ENCODE measurements at regions not wholly inside any gene's neighbourhood (a gene's known extent, or its start where the extent isn't known, plus 50 kb on each side); places are given as distances from the start of the nearest gene placed in this dataset.
"Not testable (repeated sequence)": the region's sequence is repeated elsewhere in the genome, so short reads cannot be mapped to it uniquely, and the experiment has no call there.

DNA sequence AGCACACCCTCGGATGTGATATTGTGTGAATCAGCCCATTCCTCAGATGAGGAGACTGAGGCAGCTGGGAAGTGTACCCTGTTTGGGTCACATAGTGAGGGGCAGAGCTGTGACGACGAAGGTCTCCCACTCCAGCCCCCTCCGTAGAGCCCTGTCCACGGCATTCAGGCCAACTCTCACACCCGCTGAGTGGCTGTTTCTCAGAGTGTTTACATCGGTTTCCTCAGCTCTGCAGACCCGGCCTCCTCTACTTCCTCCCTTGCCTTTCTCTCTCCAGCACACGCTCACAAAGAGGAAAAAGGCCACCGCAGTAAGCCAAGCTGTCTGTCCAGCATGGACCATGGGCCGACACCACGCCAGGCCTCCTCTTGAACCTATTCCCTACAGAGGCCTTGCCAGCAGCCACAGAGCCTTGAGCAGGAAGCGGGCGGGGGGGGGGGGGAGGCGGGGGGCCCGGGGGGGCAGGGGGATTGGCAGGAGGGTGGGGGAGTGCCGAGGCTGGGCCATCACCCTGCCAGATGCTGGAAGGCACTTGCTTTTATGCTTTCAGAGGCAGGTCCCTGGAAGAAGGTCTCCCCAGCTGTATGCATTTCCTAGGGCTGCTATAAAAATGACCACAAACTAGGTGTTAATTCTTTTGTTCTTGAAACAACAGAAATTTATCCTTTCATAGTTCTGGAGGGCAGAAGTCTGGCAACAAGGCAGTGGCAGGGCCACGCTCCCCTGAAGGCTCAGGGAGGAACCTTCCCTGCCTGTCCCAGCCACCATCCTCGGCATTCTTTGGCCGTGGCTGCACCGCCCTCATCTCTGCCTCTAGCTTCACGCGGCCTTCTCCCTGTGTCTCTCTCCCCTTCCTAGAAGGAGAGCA is 178.4 kb downstream of the PSMG1 start:
- DNase-seq (ENCODE audit: low read depth in 2 of 2, low spot score in 1 of 2) = no peak

DNA sequence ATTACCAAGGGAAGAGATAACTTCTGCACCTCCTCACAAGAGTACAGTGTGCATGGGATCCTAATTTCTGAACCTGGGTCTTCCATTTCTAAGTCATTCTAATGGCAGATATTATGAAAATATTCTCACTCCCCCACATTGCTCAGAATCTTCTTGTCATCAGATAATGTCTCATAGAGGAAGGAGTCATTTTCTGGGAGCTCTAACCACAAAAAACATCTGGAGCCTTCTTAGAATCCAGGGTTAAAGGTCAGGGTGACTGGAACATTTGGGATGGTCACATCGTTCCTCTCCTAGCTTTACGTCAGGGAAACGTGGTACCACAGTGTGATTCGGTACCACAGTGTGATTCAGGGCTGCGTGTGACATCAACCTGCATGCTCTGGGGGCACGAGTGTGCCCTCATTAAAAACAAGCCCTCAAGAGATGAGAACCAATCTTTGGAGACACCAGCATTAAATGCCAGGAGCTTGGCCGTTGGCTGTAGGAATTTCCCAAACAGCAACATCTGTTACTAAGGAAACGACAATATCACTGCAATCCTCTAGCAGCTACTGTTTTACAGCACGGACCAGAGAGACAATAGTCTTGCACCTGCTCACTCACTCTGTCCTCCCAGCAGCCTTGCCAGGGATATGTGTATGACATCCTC is 179.1 kb downstream of the PSMG1 start:
- no peak for DNase-seq (ENCODE audit: low read depth in 2 of 2, low spot score in 1 of 2)

DNA sequence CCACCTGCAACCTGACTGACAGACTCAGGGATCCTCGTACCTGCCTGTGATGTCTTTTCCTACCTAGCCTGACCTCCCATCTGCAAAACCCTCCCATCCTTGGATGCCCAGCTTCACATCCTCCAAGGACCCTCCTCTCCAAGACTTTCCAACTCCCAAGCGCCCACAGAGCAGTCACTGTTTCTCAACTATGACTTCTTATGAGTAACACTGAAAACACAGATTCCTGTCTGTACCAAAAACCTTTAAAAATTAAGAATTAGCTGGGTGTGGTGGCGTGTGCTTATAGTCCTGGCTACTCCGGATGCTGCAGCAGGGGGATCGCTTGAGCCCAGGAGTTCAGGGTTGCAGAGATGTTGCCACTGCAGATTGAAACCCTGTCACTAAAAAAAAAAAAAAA is 181.9 kb downstream of the PSMG1 start:
- DNase-seq (ENCODE audit: low read depth in 2 of 2, low spot score in 1 of 2) = no peak

DNA sequence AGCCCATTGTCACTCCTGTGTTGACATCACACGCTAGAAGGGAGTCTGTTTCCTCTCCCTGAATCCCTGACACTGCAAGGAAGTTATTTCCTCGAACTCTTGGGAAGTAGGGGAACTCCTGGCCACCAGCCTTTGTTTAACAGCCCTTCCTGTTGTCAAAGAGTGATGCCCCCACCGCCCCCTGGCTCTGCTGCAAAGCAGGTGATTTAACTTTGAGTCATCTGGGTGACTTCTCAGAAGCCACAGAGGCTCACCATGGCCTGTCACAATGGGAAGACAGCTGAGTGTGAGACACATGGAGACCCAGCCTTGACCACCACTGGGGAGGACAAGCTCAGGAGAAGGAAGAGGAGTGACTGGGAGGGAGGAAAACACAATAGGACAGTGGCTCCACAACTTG is 182.8 kb downstream of the PSMG1 start:
- no peak for DNase-seq (ENCODE audit: low read depth in 2 of 2, low spot score in 1 of 2)

DNA sequence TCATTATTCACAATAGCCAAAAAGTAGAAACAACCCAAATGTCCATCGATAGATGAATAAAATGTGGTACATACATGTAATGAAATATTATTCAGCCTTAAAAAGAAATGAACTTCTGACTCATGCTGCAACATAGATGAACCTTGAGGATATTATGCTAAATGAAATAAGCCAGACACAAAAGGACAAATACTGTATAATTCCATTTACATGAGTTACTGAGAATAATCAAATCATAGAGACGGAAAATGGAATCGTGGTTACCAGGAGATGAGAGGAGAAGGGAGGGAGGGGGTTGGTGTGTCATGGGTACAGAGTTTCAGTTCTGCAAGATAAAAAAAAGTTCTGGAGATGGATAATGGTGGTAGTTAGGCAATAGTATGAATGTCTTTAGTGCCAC is 184.1 kb downstream of the PSMG1 start:
- no peak for DNase-seq (ENCODE audit: low read depth in 2 of 2, low spot score in 1 of 2)

DNA sequence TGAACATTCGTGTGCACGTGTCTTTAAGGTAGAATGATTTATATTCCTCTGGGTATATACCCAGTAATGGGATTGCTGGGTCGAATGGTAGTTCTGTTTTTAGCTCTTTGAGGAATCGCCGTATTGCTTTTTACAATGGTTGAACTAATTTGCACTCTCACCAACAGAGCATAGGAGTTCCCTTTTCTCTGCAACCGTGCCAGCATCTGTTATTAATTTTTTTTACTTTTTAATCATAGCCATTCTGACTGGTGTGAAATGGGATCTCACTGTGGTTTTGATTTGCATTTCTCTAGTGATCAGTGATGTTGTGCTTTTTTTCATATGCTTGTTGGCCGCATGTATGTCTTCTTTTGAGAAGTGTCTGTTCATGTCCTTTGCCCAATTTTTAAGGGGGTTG is 185.0 kb downstream of the PSMG1 start:
- DNase-seq (ENCODE audit: low read depth in 2 of 2, low spot score in 1 of 2) = not testable (repeated sequence)

DNA sequence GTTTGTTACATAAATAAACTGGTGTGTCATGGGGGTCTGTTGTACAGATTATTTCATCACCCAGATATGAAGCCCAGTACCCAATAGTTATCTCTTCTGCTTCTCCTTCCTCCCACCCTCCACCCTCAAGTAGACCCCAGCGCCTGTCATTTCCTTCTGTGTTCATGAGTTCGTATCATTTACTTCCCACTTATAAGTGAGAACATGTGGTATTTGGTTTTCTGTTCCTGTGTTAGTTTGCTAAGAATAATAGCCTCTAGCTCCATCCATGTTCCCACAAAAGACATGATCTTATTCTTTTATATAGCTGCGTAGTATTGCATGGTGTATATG is 185.4 kb downstream of the PSMG1 start:
- DNase-seq (ENCODE audit: low read depth in 2 of 2, low spot score in 1 of 2) = not testable (repeated sequence)

DNA sequence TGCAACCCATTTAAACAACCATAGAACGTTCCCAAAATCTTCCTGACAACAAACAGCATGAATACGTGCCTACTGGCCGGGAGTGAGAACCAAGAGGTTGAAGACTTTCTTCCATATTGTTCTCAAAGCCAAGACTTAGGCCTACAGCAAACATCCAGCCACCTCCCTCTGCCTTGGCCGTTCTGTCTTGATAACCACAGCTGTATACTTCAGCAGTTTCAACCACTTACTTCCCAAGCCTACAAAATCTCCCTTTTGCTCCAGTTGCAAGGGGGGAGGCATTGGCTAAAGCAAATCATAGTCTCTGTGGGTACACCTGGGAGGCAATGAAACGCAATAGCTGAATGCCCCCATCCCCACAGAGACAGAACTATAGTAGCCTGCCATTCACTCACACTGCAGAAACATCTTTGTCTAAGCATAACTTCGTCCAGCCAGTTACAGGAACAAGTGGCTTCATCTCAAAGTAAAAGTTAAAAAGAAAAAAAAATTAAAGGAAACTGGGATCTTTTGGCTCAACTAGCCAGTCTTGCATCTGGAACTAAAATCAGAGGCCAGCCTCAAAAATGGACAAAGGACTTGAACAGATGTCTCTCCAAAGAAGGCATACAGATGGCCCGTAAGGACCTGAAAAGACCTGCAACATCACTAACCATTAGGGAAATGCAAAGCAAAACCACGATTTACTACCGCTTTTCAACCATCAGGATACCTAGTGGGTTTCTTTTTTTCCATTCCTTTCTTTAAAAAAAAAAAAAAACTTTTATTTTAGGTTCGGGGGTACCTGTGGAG is 186.0 kb downstream of the PSMG1 start:
- no peak for DNase-seq (ENCODE audit: low read depth in 2 of 2, low spot score in 1 of 2)

DNA sequence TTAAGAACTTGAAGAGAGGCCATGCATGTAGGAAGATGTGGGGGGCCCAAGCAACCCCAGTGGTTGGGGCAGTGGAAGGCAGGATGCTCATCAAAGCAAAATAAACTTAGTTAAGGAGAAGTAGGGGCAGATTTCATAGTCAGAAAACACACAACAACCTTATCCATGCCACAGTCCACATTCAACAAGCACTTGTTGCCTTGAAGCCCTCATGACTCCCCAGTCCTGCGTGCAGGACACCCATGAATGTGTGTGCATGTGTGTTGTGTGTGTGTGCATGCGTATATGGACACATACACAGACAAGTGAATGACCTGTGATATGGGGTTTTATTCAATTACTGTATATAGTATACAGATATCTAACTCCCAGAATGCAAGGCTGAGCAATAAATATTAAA is 186.9 kb downstream of the PSMG1 start:
- no peak for DNase-seq (ENCODE audit: low read depth in 2 of 2, low spot score in 1 of 2)

DNA sequence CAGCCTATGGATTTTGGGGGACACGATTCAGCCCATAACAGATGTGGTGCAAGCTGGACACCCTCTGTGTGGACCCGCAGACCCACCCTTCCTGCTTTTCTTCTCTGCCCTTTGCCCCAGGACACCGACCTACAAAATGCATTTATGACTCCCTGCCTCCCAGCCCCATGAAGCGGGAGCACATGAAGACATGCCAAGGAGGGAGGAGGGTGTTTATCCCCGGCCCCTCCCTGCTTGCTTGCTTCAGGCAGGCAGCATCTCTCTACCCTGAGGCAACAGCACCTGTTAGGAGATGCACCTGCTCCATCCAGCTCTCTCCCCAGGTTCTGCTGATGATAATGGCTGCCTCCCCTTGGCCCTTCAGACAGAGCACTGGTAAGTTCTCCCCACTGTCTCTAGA is 187.5 kb downstream of the PSMG1 start:
- DNase-seq (ENCODE audit: low read depth in 2 of 2, low spot score in 1 of 2) = no peak

DNA sequence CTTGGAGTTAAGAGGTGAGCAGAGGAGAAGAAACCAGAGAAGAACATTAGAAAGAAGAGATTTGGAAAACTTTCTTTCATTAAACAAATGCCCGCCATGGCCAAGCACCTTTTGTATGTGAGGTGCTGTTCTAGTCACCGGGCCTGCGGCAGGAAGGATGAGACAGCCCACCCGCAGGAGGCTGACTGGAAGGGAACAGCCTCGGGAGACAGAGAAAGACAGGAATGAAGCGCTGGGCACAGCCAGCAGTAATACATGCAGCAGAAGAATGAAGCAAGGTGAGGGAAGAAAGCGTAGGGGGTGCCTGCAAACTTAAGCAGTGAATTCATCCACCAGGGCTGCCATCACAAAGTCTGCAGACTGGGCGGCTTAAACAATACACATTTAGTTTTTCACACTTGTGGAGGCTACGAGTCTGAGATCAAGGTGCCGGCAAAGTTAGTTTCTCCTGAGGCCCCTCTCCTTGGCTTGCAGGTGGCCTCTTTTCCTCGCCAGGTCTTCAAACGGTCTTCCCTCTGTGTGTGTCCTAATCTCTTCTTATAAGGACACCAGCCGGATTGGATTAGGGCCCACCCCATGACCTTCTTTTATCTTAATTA is 188.1 kb downstream of the PSMG1 start:
- DNase-seq (ENCODE audit: low read depth in 2 of 2, low spot score in 1 of 2) = no peak

DNA sequence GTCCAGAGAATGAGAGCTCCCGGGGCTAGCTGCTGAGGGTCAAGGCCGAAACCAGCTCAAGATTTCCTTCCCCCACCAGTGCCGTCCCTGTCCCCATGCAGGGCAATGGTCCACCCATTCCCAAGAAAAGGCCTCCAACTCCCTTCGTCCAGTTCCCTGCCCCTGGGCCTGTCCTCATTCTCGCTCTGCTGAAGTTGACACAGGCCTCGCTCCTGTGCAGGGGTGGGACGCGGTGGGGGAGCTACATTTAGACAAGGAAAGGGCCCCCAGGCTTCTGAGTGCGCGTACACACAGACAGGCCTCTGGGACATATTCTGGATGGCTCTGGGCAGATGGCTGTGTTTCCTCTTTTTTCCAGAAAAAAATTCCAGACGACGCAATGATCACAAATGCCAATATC is 188.3 kb downstream of the ETS2 start:
- no peak for DNase-seq (ENCODE audit: low read depth in 2 of 2, low spot score in 1 of 2)

DNA sequence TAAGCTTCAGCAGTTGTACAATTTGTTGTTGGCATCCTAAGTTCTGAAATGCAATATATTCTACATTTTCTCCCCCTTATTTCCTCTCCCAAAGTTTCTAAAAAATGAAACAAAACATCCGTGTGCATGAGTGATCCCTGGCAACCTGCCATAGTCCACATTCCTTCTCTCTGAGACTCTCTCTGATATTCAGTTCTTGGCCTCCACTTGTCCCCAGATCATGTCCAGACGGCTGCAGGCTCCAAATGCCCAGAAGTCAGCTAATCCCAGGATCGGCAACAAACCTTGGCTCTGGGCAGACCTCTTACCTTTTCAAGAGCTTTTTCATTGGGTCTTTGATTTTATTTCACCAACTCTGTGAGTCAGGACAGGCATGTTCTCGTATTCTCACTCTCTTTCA is 187.8 kb downstream of the ETS2 start:
- no peak for DNase-seq (ENCODE audit: low read depth in 2 of 2, low spot score in 1 of 2)

DNA sequence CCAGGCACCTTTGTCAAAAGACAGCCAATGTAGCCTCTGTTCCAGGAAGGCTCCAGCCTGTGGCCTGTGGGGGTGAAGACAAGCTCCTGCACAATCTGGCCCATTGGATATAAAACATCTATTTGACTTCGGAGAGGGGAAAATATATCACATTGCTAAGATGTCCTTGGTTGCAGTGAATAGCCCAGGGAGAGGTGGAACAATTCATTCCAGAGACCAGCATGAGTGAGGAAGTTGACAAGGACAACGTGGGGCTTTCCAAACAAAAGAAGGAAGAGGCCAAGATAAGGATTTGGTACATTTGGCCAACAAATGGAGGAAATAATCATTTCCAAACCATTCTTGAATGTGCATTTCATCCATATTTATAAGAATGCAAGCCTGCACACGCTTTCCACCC is 187.0 kb downstream of the ETS2 start:
- no peak for DNase-seq (ENCODE audit: low read depth in 2 of 2, low spot score in 1 of 2)

DNA sequence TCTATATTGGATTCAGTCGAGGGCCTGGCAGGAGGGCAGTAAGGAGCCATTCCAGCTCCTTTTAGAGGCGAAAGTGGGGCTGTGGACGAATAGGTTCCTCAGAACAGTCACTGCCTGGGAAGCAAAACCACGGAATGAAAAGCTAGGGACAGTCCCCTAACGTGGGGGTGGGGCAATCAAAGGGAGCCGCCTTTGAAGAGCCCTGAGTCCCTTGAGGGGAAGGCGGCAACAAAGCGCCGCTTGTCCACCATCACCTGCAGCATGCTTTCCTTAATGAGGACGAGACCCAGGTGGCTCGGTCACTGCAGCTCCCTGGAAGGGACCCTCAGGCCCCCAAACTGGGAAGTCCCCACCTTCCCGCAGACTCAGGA is 184.7 kb downstream of the ETS2 start:
- DNase-seq (ENCODE audit: low read depth in 2 of 2, low spot score in 1 of 2) = no peak

DNA sequence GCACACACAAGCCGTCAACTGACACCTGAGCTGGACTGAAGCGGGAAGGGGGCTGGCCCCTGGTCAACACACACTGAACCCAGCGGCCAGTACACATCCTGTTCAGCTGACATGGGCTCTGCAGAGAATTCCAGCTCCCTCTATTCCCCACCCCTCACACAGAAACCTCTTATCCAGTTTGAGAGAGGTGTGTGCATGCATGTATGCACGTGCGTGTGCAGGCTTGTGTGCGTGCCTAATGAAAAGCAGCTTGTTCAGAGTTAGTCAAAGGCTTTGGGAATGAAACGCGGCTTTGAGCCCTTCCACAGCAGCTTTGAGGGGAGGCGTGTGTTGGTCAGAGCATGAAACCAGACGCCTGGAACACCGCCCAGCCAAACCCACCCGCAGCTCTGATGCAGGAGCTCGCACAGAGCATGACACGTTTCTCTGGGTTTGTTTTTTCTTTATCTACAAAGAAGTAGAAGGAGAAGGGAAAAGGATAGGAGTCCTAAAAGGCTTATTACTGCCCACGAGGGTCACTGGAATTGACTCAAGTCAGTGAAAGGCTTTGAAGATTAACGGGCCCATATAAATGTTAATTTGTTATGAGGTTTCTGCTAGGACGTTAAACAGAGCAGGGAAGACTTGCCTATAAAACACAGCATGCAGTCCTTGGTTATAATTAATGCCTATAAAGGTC is 184.2 kb downstream of the ETS2 start:
- no peak for DNase-seq (ENCODE audit: low read depth in 2 of 2, low spot score in 1 of 2)

DNA sequence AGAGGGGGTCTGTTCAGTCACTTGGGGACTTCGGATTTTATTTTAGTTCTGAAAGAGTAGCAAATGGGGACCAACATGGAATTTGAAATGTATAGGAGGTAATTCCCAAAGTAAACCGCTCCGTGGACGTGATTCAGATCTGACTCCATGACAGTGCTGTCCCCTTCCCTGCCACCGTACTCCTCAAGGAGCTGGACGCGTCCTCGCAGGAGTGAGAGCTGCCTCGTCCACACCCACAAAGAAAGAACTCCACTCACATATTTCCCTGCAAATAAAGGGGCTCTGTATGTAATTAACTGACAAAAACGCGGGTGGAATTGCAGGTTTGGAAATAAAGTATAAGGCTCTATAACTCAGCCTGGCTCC is 183.6 kb downstream of the ETS2 start:
- DNase-seq (ENCODE audit: low read depth in 2 of 2, low spot score in 1 of 2) = no peak

DNA sequence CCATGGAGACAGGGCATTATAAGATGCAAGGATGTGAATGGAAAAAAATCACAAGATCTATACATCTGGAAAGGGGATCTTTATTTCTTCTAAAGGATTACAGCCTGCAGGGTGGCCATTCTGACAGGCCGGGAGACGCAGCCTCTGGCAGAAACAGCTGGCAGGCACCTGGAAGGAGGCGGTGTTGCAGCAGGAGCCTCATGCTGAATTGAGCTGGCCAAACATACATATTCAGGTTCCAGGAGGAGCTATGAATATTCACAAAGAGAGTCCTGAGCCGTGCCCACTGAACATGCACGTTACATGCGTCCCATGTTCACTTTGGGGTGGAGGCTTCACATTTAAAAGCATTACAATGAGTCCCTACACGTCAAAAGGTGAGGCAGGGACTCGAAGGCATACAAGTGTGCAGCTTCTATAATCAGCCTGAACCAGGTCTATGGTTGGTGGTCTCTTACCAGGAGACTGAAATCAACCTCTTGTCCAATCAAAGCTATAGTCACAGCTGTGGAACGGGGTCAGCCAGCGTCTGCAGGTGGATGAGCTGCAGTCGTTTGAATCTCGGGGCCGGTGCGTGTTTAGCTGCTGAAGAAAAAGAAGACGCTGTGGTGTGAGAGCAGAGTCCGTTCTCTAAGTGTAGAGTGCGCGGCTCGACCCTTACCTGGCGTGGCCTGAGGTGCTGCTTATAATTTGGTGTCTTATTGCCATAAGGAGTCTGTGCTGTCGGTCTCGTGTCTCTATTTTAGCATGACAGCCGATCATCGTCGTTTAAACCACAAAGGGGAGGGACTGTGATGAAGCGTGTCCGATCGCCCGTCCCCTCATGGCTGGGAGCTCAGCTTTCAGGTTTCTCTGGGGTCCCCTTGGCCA is 183.0 kb downstream of the ETS2 start:
- no peak for DNase-seq (ENCODE audit: low read depth in 2 of 2, low spot score in 1 of 2)

DNA sequence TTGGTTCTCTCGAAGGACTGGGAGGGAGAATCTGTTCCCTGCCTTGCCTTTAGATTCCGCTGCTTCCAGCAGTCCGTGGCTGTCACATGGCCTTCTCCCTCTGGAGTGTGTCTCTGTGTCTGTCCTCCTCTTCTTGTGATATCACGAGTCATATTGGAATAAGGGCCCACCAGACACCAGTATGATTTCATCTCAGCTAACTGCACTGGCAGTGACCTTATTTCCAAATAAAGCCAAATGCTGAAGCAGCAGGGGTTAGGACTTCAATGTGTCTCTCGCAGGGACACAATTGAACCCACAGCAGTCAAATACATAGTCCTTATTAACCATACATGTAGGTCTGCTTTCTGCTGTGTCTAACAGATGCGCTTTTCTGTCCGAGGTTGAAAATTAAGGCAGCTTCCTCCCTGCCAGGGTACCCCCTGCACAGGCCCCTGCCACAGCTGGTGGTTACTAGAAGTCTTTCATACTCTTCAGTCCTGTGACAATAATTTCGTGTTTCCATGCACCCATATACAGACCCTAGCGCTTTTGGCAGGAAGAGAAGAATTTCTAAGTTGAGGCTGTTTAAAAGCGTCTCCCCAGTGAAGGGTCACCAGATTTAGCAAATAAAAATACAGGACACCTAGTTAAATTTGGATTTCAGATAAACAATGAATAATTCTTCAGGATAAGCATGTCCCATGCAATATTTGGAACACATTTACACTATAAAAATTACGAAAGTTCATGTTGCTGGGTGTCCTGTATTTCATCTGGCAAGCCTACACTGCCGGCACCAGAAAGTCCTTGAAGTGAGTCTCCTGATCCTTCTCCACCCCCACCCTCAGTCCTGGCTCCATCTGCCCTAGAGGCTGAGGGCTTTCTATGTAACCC is 182.1 kb downstream of the ETS2 start:
- no peak for DNase-seq (ENCODE audit: low read depth in 2 of 2, low spot score in 1 of 2)

All from stimulated activated CD8-positive, alpha-beta memory T cell treated with anti-CD3 and anti-CD28 coated beads, Interleukin-4, amount 100 ng/mL, for 4 hours (primary cell).